BJ (cell line): ENCODE measurements at regions not wholly inside any gene's neighbourhood (a gene's known extent, or its start where the extent isn't known, plus 50 kb on each side); places are given as distances from the start of the nearest gene placed in this dataset.
A peak's percentile ranks its signal among the peaks of the same experiment; 100 is the strongest.
"Not testable (repeated sequence)": the region's sequence is repeated elsewhere in the genome, so short reads cannot be mapped to it uniquely, and the experiment has no call there.

Experiments used
- CTCF ChIA-PET: fragments of 350-600 bp; formaldehyde crosslinking; extraction: SDS; loops from one replicate; lab custom pipeline; 2021; ENCODE audit warnings: antibody characterized with exemption, inconsistent platforms; lab: Yijun Ruan, JAX
- POLR2A ChIA-PET: fragments of 300-600 bp; sonication (Branson Sonifier 250); formaldehyde crosslinking; extraction: SDS; loops from one replicate; lab custom pipeline; 2021; ENCODE audit warnings: antibody characterized with exemption; lab: Charles Lee
- DNase-seq: peaks from one replicate; pipeline ENCODE4 v3.0.0-alpha.2; 2011; ENCODE audit warnings: low read depth
- H3K27me3 ChIP-seq: 2 replicates; pipeline ENCODE4 v1.6.0; 2011; ENCODE audit warnings: low read length; ENCODE audit not compliant: control insufficient read depth, insufficient read depth
- H3K36me3 ChIP-seq: 2 replicates; pipeline ENCODE4 v1.5.1; 2011; ENCODE audit warnings: low read length; ENCODE audit not compliant: control insufficient read depth, insufficient read depth
- H3K4me3 ChIP-seq: 2 replicates; pipeline ENCODE4 v1.5.1; 2011; ENCODE audit warnings: low read depth, mild to moderate bottlenecking, control low read depth, low read length
- TF ChIP-seq, protein P1 (sequence below): IDR thresholded peaks from 2 replicates; pipeline ENCODE4 v1.5.1; 2011; ENCODE audit warnings: low read depth, mild to moderate bottlenecking, control low read depth, inconsistent platforms, low read length, moderate library complexity; ENCODE audit not compliant: insufficient read depth

DNA sequence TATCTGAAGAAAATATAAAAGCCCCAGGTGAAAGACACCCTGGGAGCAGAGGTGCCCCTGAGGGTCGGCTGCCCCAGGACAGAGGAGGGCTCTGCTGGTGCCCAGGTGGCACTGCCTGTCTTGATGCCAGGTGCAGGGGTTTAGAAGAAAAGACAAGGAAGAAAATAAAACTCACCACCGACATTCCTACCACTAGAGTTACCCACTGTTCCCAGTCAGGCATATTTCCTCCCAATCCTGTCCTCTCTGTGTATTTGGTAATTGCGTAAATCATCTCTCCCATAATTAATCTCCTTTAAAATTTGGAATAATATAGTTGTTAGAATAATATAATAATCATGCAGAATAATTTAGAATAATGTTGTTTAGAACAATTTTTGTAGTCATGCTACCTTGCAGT lies 276.4 kb upstream of the PLGLB2 start:
- H3K36me3 ChIP-seq, DNase-seq, H3K4me3 ChIP-seq, H3K27me3 ChIP-seq, CTCF ChIA-PET, POLR2A ChIA-PET: not testable (repeated sequence)

DNA sequence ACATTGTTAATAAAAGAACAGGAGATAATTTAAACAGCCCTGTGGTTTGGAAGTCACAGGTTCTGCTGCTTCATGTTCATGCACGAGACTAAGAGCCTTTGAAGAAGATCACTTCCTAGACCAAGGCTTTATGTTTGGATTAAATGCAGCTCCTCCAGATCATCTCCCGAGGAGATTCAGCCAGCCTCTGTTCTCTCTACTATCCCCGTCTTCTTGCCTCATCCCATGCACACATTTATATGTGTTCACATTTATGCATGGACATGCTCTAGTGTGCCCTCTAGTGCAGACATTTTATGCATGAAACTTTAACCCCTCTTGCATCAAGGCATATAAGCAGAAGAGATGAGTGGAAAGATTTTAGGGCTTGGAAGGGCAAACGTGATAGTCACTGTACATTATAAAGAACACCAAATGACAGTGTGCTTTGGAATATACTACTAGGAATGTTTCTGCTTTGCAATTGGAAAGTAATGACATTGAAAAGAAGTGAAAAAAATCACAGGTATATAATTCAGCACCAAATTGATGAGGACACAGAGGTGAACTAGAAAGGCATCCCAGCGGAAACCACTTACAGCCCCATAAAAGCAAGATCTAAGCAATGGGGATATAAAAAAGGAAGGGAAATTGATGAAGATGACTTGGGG lies 271.5 kb upstream of the PLGLB2 start:
- H3K36me3 ChIP-seq, H3K4me3 ChIP-seq, DNase-seq, CTCF ChIA-PET, POLR2A ChIA-PET, H3K27me3 ChIP-seq: not testable (repeated sequence)
- TF ChIP-seq, protein P1, sequence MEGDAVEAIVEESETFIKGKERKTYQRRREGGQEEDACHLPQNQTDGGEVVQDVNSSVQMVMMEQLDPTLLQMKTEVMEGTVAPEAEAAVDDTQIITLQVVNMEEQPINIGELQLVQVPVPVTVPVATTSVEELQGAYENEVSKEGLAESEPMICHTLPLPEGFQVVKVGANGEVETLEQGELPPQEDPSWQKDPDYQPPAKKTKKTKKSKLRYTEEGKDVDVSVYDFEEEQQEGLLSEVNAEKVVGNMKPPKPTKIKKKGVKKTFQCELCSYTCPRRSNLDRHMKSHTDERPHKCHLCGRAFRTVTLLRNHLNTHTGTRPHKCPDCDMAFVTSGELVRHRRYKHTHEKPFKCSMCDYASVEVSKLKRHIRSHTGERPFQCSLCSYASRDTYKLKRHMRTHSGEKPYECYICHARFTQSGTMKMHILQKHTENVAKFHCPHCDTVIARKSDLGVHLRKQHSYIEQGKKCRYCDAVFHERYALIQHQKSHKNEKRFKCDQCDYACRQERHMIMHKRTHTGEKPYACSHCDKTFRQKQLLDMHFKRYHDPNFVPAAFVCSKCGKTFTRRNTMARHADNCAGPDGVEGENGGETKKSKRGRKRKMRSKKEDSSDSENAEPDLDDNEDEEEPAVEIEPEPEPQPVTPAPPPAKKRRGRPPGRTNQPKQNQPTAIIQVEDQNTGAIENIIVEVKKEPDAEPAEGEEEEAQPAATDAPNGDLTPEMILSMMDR: 0 out of 2 replicates have a peak, but pooled peaks have one; percentile 2

DNA sequence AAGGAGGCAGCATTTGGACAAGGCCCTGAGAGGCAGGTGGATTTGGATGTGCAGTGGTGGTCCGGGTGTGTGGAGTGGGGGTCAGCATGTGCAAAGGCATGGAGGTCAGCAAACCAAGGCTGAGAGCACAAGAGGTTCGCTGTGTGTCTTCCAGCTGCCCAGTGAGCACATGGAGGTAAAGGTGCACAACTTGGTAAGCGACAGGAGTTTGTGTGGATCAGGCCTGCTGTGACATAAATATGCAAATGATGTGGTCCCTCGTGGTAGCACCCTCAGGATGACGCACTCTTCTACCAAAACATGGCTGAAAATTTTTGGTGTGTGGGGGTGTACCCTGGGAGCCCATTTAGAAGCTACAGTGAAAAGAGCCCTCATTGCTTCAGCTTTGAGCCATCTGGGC lies 271.0 kb upstream of the PLGLB2 start:
- POLR2A ChIA-PET, CTCF ChIA-PET: not testable (repeated sequence)

DNA sequence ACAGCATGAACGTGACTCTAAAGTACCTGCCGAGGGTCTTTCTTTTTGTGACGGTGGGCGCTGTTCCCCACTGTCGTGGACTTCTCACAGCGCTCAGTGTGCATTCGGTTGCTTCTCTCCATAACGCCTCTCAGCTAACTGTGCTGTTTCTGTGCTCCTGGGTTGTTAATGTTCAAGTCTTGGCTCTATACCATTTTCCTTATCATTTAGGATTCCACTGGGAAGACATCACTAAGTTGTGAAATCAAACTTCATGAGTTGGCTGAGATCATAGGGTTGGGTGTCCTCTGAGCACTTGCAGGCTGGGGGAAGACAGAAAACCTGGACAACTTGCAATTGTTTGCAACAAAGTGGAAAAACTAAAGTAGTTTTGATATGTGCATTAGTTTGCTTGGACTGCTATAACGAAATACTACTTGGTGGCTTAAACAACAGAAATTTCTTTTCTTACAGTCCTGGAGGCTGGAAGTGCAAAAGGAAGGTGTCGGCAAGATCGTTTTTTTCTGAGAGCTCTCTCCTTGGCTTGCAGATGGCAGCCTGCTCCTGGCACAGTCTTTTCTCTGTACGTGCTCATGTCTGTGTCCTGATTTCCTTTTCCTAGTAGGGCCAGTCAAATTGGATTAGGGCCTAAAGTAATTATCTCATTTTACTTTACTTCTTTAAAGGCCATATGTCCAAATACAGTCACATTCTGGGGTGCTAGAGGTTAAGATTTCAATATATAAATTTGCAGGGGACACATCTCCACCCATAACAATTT lies 270.0 kb upstream of the PLGLB2 start:
- H3K36me3 ChIP-seq, CTCF ChIA-PET, H3K4me3 ChIP-seq, DNase-seq, H3K27me3 ChIP-seq, POLR2A ChIA-PET: not testable (repeated sequence)

More for the DNA sequence above, 271.0 kb upstream of the PLGLB2 start:
- DNase-seq, H3K4me3 ChIP-seq, H3K36me3 ChIP-seq, H3K27me3 ChIP-seq: not testable (repeated sequence)

DNA sequence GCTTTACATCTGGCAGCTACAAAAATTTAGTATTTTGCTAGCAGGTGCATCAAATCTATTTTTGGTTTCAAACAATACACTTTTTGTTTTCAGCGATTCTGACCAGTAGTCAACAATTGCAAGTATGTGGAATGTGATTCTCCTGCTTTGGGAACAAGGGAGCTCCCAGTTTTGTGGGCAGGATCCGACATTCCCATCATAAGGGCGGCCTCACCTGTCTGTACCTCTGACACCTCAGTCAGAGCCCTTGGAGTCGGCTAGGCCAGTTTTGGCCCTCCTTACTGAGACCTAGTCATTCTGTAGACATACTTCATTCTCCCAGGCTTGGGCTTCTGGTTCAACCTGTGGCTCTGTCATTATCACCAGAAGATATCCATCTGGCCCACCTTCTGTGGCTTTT lies 269.0 kb upstream of the PLGLB2 start:
- H3K27me3 ChIP-seq, DNase-seq, POLR2A ChIA-PET, CTCF ChIA-PET, H3K4me3 ChIP-seq, H3K36me3 ChIP-seq: not testable (repeated sequence)

DNA sequence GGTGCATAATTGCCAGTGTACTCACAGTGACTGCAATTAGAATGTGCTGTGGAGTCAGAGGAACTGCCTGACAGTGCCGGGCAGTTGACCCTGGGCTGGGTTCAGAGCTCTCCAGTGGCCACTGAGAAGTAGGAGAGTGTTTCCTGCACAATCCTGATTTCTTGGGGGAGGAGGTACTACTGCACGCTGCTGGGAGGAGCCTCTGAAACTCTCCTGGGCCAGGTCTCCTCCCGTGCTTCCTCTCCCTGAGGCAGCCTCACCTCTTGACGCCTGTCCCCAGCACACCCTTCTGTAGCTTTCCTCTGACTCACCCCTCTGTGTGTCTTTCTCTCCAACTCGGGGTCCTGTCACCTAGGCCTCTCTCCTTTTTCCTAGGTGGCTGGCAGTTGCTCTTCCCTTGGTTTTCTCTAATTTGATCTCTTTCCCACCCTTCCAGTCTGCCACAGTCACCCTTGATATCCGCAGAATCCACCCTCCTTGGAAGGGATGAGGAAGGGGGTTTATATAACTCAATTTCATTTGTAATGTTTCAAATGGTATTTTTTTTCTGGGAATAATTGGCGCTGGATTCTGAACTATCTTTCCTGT lies 264.7 kb upstream of the PLGLB2 start:
- H3K36me3 ChIP-seq, DNase-seq, CTCF ChIA-PET, H3K27me3 ChIP-seq, H3K4me3 ChIP-seq, POLR2A ChIA-PET: not testable (repeated sequence)

DNA sequence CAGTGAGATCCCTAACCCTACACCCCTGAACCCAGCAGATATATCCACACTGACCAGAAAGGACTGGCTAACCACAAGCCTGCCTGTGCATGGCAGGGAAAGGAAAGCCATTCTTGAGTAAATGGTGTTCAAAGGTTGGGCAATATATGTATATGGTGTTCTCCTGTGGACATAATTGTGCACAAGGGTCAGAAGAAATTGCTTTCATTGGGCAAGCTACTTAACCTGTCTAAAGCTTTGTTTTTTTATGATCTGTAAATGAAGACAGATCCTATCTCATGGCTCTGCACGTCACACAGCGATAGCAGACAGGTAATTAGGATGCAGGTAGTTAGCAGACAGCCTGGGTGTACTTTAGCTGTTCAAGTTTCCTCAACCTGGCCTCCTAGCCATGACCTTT lies 263.5 kb upstream of the PLGLB2 start:
- CTCF ChIA-PET, POLR2A ChIA-PET, H3K27me3 ChIP-seq: not testable (repeated sequence)

DNA sequence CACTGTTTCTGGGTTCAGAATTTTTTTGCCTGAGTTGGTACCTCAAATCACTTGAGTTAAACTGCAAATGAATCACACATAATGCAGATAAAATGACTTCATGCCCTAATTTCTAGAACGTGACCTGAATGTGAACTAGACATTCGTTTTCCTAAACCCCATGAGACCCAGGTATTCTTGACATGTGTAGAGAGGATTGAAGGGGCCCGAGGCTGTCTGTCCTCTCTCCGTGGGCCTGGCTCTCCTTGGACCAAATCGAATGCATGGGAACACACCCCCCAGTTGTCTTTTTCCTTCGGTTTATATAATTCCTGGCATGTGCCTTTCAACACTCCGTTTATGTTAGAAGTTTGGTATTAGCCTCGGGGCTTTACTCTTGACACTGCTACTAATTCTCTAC lies 262.4 kb upstream of the PLGLB2 start:
- DNase-seq, H3K27me3 ChIP-seq, H3K4me3 ChIP-seq, POLR2A ChIA-PET, CTCF ChIA-PET, H3K36me3 ChIP-seq: not testable (repeated sequence)

More for the DNA sequence above, 263.5 kb upstream of the PLGLB2 start:
- H3K36me3 ChIP-seq, H3K4me3 ChIP-seq, DNase-seq: not testable (repeated sequence)

DNA sequence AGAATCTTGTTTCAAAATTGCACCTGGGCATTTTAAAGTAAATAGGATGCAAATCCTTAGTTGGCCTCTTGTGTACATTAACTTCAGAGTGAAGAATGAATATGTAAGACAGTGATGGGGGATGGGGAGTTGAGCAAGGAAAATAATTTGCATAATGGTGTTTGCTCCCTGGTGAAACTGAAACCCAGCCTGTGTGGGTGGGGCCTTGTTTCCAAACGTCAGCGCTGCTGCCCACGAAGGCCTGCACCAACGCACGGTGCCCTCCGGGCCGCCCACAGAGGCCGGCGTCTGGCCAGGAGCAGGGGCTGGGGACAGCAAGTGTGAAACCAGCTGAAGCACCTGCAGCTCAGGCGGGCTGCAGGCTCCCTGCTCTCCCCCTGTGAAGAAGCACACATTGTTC lies 262.0 kb upstream of the PLGLB2 start:
- POLR2A ChIA-PET, H3K36me3 ChIP-seq, DNase-seq, H3K4me3 ChIP-seq, CTCF ChIA-PET, H3K27me3 ChIP-seq: not testable (repeated sequence)

DNA sequence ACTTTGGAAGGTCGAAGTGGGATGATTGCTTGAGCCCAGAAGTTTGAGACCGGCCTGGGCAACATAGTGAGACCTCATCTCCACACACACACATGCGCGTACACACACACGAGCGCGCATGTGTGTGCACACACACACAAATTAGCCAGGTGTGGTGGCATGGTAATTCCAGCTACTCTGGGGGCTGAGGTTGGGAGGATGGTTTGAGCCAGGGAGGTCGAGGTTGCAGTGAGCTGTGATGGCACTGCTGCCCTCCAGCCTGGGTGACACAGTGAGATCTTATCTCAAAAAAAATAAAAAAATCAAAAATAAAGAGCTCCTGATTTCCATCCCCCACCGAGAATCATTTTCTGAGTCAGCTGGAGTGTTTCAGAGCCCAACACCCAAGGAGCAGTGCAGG lies 261.5 kb upstream of the PLGLB2 start:
- H3K36me3 ChIP-seq, POLR2A ChIA-PET, DNase-seq, H3K27me3 ChIP-seq, CTCF ChIA-PET, H3K4me3 ChIP-seq: not testable (repeated sequence)

DNA sequence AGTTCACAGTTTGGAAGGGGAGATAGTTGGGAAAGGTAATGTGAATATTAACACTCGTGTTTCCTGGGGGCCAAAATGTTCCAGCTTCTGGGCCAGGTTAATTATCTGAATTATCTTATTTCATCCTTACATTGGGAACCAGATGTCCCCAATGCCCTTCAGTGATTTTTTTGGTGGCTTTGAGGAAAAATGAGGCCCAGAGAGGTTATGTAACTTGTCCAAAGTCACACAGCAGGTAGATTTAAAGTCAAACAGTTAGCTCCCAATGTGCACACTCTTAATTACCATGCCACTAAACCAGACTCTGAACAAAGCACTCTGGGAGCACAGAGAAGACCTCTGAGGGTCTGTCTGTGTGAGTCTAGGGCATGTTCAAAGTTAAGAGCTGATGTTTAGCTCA lies 259.9 kb upstream of the PLGLB2 start:
- H3K4me3 ChIP-seq, H3K27me3 ChIP-seq, DNase-seq, H3K36me3 ChIP-seq, CTCF ChIA-PET, POLR2A ChIA-PET: not testable (repeated sequence)

DNA sequence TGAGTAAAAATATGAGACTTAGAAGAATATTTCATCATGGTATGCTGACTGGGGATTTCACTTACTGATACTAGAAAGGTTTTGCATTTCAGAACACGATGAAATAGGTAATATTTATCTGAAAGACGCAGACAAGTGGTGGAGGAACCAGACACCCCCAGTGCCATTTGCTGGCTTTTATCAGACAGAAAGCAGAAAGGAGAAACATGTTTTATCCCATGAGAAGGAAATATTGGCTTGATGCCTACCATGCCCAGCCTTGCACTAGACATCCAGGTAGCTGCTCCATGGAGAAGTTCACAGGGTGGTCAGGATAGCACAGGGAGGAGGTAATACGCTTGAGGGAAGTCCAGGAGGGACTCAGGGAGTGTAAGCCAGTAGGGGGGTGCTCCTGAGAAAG lies 258.9 kb upstream of the PLGLB2 start:
- H3K4me3 ChIP-seq, POLR2A ChIA-PET, H3K27me3 ChIP-seq, H3K36me3 ChIP-seq, DNase-seq, CTCF ChIA-PET: not testable (repeated sequence)
